ENCODE measurements at regions not wholly inside any gene's neighbourhood (a gene's known extent, or its start where the extent isn't known, plus 50 kb on each side); places are given as distances from the start of the nearest gene placed in this dataset.
A peak's percentile ranks its signal among the peaks of the same experiment; 100 is the strongest.

- DNase-seq: no peak
- H3K4me3 ChIP-seq (ENCODE audit: insufficient read depth, low read depth, low read length): no peak overlapping the region
- 0 out of 2 replicates have a peak, but pooled peaks cover 2% of the 10 kb centered on the region for H3K27me3 ChIP-seq (ENCODE audit: control insufficient read depth, insufficient read depth, low read length)
- no peaks in the 10 kb centered on the region for H3K36me3 ChIP-seq (replicated peaks; ENCODE audit: control insufficient read depth, insufficient read depth, low read length)
Observed at GRCh38 chr3:72666447-72666755, 181.8 kb downstream of the SHQ1 start.

DNA sequence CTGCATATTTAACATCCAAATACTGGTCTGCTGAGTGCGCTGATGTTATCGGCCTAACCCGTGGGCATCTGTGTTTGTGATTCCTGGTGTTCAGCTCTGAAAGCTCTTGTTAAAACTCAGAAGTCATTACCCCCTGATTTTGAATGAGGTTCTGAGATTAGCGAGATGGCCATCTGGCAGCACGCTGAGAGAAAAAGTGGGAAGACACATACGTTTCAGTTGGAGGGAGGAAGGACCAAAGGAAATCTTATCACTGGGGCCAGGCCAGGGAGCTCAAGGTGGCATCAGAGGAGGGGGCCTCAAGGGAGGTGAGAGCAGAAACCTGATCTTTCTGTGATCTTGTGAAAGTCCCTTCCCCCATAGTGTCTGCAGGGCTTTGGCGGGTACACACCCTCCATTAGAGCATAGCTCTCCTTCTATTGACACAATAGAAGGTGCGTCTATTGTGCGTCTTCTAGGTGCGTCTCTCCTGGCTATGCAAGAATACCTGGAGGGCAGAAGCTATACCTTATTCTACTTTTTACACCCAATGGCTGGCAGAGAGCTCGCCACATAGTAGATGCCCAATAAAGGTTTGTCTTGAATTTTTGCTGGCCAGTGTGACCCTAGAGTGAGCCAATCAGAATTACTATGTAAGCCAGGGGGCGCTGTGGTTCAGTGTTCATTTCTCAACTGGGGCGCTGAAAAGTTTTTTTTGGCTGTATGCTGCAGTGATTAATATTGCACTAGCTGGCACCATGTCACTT lies 182.4 kb downstream of the SHQ1 start:
- peak; percentile 74 for DNase-seq
- no peaks in the 10 kb centered on the region for H3K36me3 ChIP-seq (replicated peaks; ENCODE audit: control insufficient read depth, insufficient read depth, low read length)
- no peaks in the 10 kb centered on the region for H3K27me3 ChIP-seq (ENCODE audit: control insufficient read depth, insufficient read depth, low read length)
- H3K4me3 ChIP-seq (ENCODE audit: insufficient read depth, low read depth, low read length): no peak overlapping the region

GRCh38 chr3:72665103-72665502 lies 183.1 kb downstream of the SHQ1 start:
- Histone ChIP-seq H3K27me3 (ENCODE audit: control insufficient read depth, insufficient read depth, low read length) (no peaks in the 10 kb centered on the region), H3K36me3 (replicated peaks; ENCODE audit: control insufficient read depth, insufficient read depth, low read length) (no peaks in the 10 kb centered on the region), H3K4me3 (ENCODE audit: insufficient read depth, low read depth, low read length) (no peak overlapping the region)
- DNase-seq: no peak

- DNase-seq: no peak
- Histone ChIP-seq H3K4me3 (ENCODE audit: insufficient read depth, low read depth, low read length) (no peak overlapping the region), H3K36me3 (replicated peaks; ENCODE audit: control insufficient read depth, insufficient read depth, low read length) (no peaks in the 10 kb centered on the region), H3K27me3 (ENCODE audit: control insufficient read depth, insufficient read depth, low read length) (no peaks in the 10 kb centered on the region)
Observed at GRCh38 chr3:72664184-72664975, 183.9 kb downstream of the SHQ1 start.

- H3K27me3 ChIP-seq (ENCODE audit: control insufficient read depth, insufficient read depth, low read length): no peaks in the 10 kb centered on the region
- H3K4me3 ChIP-seq (ENCODE audit: insufficient read depth, low read depth, low read length): no peak overlapping the region
- no peaks in the 10 kb centered on the region for H3K36me3 ChIP-seq (replicated peaks; ENCODE audit: control insufficient read depth, insufficient read depth, low read length)
- DNase-seq: no peak
Observed at GRCh38 chr3:72663429-72663828, 184.8 kb downstream of the SHQ1 start.

GRCh38 chr3:72661115-72661457 lies 187.2 kb downstream of the SHQ1 start:
- Histone ChIP-seq H3K27me3 (ENCODE audit: control insufficient read depth, insufficient read depth, low read length) (no peaks in the 10 kb centered on the region), H3K4me3 (ENCODE audit: insufficient read depth, low read depth, low read length) (no peak overlapping the region), H3K36me3 (replicated peaks; ENCODE audit: control insufficient read depth, insufficient read depth, low read length) (no peaks in the 10 kb centered on the region)
- DNase-seq: peak; percentile 7

DNA sequence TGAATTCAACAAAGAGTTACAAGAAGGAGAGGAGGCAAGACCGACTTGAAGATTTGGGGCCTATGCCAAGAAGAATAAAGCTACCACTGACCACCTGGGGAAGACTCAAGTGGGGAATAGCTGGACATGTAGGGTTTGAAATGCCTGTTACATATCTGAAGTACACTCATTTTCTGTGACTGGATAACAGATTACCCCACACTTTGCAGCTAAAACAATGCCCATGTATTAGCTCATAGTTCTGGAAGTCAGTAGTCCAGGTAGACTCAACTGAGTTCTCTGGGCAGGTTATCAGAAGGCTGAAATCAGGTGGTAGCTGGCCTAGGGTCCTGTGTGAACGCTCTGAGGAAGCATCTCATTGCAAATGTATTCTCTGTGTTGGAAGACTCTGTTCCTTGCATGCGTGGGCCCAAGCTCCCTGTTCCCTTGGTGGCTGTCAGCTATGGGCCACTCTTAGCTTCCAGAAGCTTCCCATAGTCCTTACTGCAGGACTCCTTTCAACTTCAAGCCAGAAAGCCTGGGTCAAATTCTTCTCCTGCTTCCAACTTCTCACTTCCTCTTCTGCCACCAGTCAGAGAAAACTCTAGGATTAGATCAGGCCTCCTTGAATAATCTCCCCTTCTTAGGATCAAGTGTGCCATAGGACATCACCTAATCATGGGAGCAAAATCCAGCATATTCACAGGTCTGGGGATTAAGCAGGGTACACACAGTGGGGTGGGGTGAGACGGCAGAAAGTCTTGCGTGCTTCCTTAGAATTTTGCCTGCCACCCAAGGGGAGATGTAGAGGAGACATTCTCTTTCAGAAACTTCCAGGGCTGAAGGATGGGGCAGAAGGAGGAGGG lies 187.8 kb downstream of the SHQ1 start:
- H3K36me3 ChIP-seq (replicated peaks; ENCODE audit: control insufficient read depth, insufficient read depth, low read length): no peaks in the 10 kb centered on the region
- no peaks in the 10 kb centered on the region for H3K27me3 ChIP-seq (ENCODE audit: control insufficient read depth, insufficient read depth, low read length)
- no peak for DNase-seq
- no peak overlapping the region for H3K4me3 ChIP-seq (ENCODE audit: insufficient read depth, low read depth, low read length)

DNA sequence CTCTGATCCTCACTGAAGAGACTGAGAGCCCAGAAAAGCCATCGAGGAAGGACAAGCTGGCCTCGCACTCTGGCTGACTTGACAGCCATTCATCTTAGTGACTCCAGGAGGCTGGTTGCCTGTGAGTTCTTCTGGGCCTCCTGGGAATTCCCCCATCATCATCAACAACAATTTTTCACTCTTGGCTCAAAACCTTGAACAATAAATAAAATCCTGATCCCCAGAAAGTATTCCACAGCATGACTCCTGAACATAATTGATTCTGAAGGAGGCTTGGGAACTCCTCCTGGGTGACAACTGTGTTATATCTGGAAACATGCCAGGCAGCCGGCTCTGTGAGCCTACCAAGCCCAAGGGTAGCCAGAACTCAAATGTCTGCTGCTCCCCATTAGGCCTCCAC lies 188.6 kb downstream of the SHQ1 start:
- peak; percentile 4 for DNase-seq
- H3K27me3 ChIP-seq (ENCODE audit: control insufficient read depth, insufficient read depth, low read length): no peaks in the 10 kb centered on the region
- H3K36me3 ChIP-seq (replicated peaks; ENCODE audit: control insufficient read depth, insufficient read depth, low read length): no peaks in the 10 kb centered on the region
- H3K4me3 ChIP-seq (ENCODE audit: insufficient read depth, low read depth, low read length): no peak overlapping the region

- Histone ChIP-seq H3K36me3 (replicated peaks; ENCODE audit: control insufficient read depth, insufficient read depth, low read length) (no peaks in the 10 kb centered on the region), H3K4me3 (ENCODE audit: insufficient read depth, low read depth, low read length) (no peak overlapping the region), H3K27me3 (ENCODE audit: control insufficient read depth, insufficient read depth, low read length) (no peaks in the 10 kb centered on the region)
- DNase-seq: no peak
Observed at GRCh38 chr3:72659188-72659587, 189.1 kb downstream of the SHQ1 start.

GRCh38 chr3:72658466-72659100 lies 189.7 kb downstream of the SHQ1 start:
- no peak overlapping the region for H3K4me3 ChIP-seq (ENCODE audit: insufficient read depth, low read depth, low read length)
- DNase-seq: peak; percentile 3
- no peaks in the 10 kb centered on the region for H3K27me3 ChIP-seq (ENCODE audit: control insufficient read depth, insufficient read depth, low read length)
- no peaks in the 10 kb centered on the region for H3K36me3 ChIP-seq (replicated peaks; ENCODE audit: control insufficient read depth, insufficient read depth, low read length)

DNA sequence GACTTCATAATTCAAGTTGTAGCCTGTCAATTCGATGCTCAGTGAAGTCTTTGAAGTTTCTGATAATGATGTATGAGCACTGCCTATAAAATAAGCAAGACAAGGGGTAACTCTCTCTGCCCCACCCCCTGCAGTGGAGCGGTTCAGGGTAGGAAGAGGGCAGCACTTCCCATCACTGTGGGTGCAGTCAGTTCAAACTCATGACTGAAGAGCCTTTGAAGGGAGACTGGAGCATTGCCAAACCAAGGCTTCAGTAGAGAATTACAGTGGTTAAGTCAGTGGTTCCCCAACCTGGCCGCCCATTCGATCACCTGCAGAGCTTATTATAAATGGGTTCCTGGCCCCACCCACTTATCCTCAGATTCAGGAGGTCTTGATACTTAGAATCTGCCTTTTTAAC lies 190.6 kb downstream of the SHQ1 start:
- no peaks in the 10 kb centered on the region for H3K27me3 ChIP-seq (ENCODE audit: control insufficient read depth, insufficient read depth, low read length)
- H3K36me3 ChIP-seq (replicated peaks; ENCODE audit: control insufficient read depth, insufficient read depth, low read length): no peaks in the 10 kb centered on the region
- peak; percentile 7 for DNase-seq
- H3K4me3 ChIP-seq (ENCODE audit: insufficient read depth, low read depth, low read length): no peak overlapping the region

GRCh38 chr3:72655723-72656122 lies 192.5 kb downstream of the SHQ1 start:
- Histone ChIP-seq H3K4me3 (ENCODE audit: insufficient read depth, low read depth, low read length) (no peak overlapping the region), H3K27me3 (ENCODE audit: control insufficient read depth, insufficient read depth, low read length) (no peaks in the 10 kb centered on the region), H3K36me3 (replicated peaks; ENCODE audit: control insufficient read depth, insufficient read depth, low read length) (no peaks in the 10 kb centered on the region)
- DNase-seq: peak; percentile 77

DNA sequence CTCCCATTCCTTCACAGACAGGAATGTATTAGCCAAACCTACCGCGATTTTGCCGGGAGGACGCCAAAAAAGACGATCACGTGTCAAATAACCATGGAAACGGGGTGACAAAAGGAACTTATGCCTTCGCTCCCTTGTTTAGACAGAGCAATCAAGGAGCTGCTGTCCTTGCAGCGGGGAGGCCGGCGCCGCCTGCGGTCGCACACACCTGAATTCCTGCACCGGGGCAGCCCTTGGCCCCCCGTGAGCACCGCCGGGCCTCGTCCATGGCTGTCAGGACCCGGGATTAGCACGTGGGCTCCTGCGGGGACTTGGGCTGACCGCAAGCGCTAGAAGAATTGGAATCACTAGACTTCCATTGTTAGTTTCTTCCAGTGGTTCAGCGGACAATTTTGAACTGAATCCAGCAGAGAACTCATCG lies 193.1 kb downstream of the SHQ1 start:
- no peak overlapping the region for H3K4me3 ChIP-seq (ENCODE audit: insufficient read depth, low read depth, low read length)
- H3K27me3 ChIP-seq (ENCODE audit: control insufficient read depth, insufficient read depth, low read length): no peaks in the 10 kb centered on the region
- peak; percentile 93 for DNase-seq
- H3K36me3 ChIP-seq (replicated peaks; ENCODE audit: control insufficient read depth, insufficient read depth, low read length): no peaks in the 10 kb centered on the region

DNA sequence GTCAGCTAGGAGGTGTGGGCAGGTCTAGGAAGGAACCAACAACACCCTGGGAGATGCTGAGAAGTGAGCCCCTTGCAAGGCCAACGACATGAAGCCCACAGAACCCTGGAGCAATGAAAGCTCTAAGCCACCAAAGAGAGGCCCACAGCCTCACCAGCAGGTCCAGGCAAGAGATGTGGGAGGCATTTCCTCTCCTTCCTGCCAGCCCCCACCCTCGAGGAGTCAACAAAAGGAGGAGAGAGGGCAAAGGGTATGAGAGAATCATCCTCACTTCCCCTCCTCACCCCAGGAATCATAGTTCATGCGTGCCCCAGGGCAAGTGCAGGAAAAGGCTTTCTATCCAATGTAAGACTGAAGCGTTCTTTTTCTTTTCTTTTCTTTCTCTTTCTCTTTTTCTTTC lies 195.8 kb downstream of the SHQ1 start:
- no peaks in the 10 kb centered on the region for H3K36me3 ChIP-seq (replicated peaks; ENCODE audit: control insufficient read depth, insufficient read depth, low read length)
- H3K27me3 ChIP-seq (ENCODE audit: control insufficient read depth, insufficient read depth, low read length): no peaks in the 10 kb centered on the region
- no peak overlapping the region for H3K4me3 ChIP-seq (ENCODE audit: insufficient read depth, low read depth, low read length)
- DNase-seq: no peak

Measured in H7 (cell line).